Fibroblast of lung (primary cell): ENCODE measurements at regions not wholly inside any gene's neighbourhood (a gene's known extent, or its start where the extent isn't known, plus 50 kb on each side); places are given as distances from the start of the nearest gene placed in this dataset.

Experiments
- CTCF ChIP-seq, 2 donors: IDR thresholded peaks in 1 of 2; conservative IDR thresholded peaks in 1 of 2; 1 replicate in 1 of 2; 2 replicates in 1 of 2; pipeline ENCODE4 v1.5.1; 2011 to 2012; ENCODE audit warnings: low read length in 2 of 2, control low read depth in 1 of 2, inconsistent platforms in 1 of 2, low read depth in 1 of 2, mild to moderate bottlenecking in 1 of 2
- EZH2 ChIP-seq: IDR thresholded peaks from 2 replicates; pipeline ENCODE4 v1.5.1; 2012; ENCODE audit warnings: low read length, control low read depth, mild to moderate bottlenecking; ENCODE audit errors: missing control alignments

GRCh38 chr6:4533576-4533975, 242.6 kb upstream of the CDYL start:
- no peak for TF ChIP-seq CTCF (conservative IDR thresholded peaks at IDR 0.05 in 1 of 2, IDR thresholded peaks at IDR 0.05 in 1 of 2; ENCODE audit: low read depth in 1 of 2, low read length in 2 of 2)
- no peak for TF ChIP-seq EZH2
